Sigmoid colon (tissue), 6 donors: ENCODE measurements at regions not wholly inside any gene's neighbourhood (a gene's known extent, or its start where the extent isn't known, plus 50 kb on each side); places are given as distances from the start of the nearest gene placed in this dataset.

Source experiments
- DNase-seq: peaks from one replicate; pipeline ENCODE4 v3.0.0-alpha.2; 2019
- H3K27ac ChIP-seq, 4 donors: fragments of 200-600 bp; sonication (generic); one replicate each; pipeline ENCODE4 v1.5.1; 2016 to 2019; ENCODE audit warnings: mild to moderate bottlenecking in 1 of 4
- H3K27me3 ChIP-seq, 3 donors: fragments of 200-600 bp; sonication (generic); one replicate each; pipeline ENCODE4 v1.5.1; 2019; ENCODE audit warnings: mild to moderate bottlenecking in 1 of 3
- H3K36me3 ChIP-seq, 4 donors: fragments of 200-600 bp; sonication (generic); one replicate each; pipeline ENCODE4 v1.5.1; 2016 to 2019
- H3K4me1 ChIP-seq, 4 donors: fragments of 200-600 bp; sonication (generic); one replicate each; pipeline ENCODE4 v1.5.1; 2017 to 2019
- H3K4me3 ChIP-seq, 4 donors: fragments of 200-600 bp; sonication (generic); one replicate each; pipeline ENCODE4 v1.5.1; 2017 to 2019; ENCODE audit warnings: mild to moderate bottlenecking in 2 of 4, moderate library complexity in 1 of 4
- H3K9me3 ChIP-seq, 4 donors: fragments of 200-600 bp in 3 of 4; sonication (generic) in 3 of 4; one replicate each; pipeline versions ENCODE4 v1.5.1 to v1.6.1; 2013 to 2019
- CTCF ChIP-seq, 4 experiments: fragments of 450-650 bp in 3 of 4; fragments of 200-600 bp in 1 of 4; IDR thresholded peaks; one replicate each; pipeline ENCODE4 v1.5.1; 2016 to 2019; ENCODE audit warnings: antibody characterized with exemption in 4 of 4, mild to moderate bottlenecking in 3 of 4, moderate library complexity in 2 of 4
- EP300 ChIP-seq, 4 donors: sonication (generic); formaldehyde crosslinking; IDR thresholded peaks; one replicate each; pipeline ENCODE4 v1.6.1; 2017; ENCODE audit warnings: antibody characterized with exemption in 4 of 4
- POLR2A ChIP-seq, 2 donors: fragments of 450-650 bp; IDR thresholded peaks; one replicate each; pipeline ENCODE4 v1.6.1; 2016; ENCODE audit warnings: antibody characterized with exemption in 2 of 2, mild to moderate bottlenecking in 2 of 2, moderate library complexity in 2 of 2
- POLR2AphosphoS5 ChIP-seq, 4 donors: sonication (generic); formaldehyde crosslinking; IDR thresholded peaks; one replicate each; pipeline ENCODE4 v1.6.1; 2017; ENCODE audit warnings: antibody characterized with exemption in 4 of 4
- WGBS, 2 donors: extraction: QIAGEN DNeasy Blood & Tissue Kit; methylation state at CpG; one replicate each; pipeline ENCODE4 v1.1.7; 2013; 5-methylcytosine and 5-hydroxymethylcytosine counted together
- intact Hi-C: fragments of 100-400 bp; cut with DNase I; formaldehyde crosslinking; loops from one replicate; pipeline ENCODE4 v1.15.1; 2023
- donor health status: healthy with polysubstance abuse.
- donor health status: healthy.

- no peak overlapping the region for H3K27ac ChIP-seq
- no peaks in the 10 kb centered on the region for H3K27me3 ChIP-seq
- DNase-seq = no peak
- no peaks in the 10 kb centered on the region for H3K9me3 ChIP-seq
- no peak for TF ChIP-seq EP300 (IDR thresholded peaks at IDR 0.05)
- TF ChIP-seq POLR2A (IDR thresholded peaks at IDR 0.05) = no peak
- TF ChIP-seq POLR2AphosphoS5 (IDR thresholded peaks at IDR 0.05) = no peak
- TF ChIP-seq CTCF (IDR thresholded peaks at IDR 0.05) = no peak
- H3K4me1 ChIP-seq = peaks cover 0 to 6% (median 0%) of the 10 kb centered on the region in 4 donors
- H3K36me3 ChIP-seq = no peaks in the 10 kb centered on the region
- 7 to 21% methylated on average over 3 of the region's 3 CpGs for WGBS, 2 donors
- H3K4me3 ChIP-seq = no peak overlapping the region
- intact Hi-C loops = no loop called here
These were observed 225.9 kb upstream of the CST7 start for GRCh38 chr20:24723186-24723585.

- no peaks in the 10 kb centered on the region for H3K27me3 ChIP-seq
- no peak overlapping the region for H3K27ac ChIP-seq
- TF ChIP-seq CTCF (IDR thresholded peaks at IDR 0.05) (no peak), POLR2A (IDR thresholded peaks at IDR 0.05) (no peak), POLR2AphosphoS5 (IDR thresholded peaks at IDR 0.05) (no peak), EP300 (IDR thresholded peaks at IDR 0.05) (no peak)
- H3K36me3 ChIP-seq = no peaks in the 10 kb centered on the region
- intact Hi-C loops = no loop called here
- WGBS, 2 donors = 69 to 72% methylated on average over 13 of the region's 13 CpGs
- no peak for DNase-seq
- H3K4me1 ChIP-seq = no peaks in the 10 kb centered on the region
- no peak overlapping the region for H3K4me3 ChIP-seq
- H3K9me3 ChIP-seq = no peaks in the 10 kb centered on the region
These were observed 225.3 kb upstream of the CST7 start for GRCh38 chr20:24723647-24724352.

GRCh38 chr20:24724982-24725533 lies 224.0 kb upstream of the CST7 start:
- H3K4me1 ChIP-seq = no peaks in the 10 kb centered on the region
- no peaks in the 10 kb centered on the region for H3K9me3 ChIP-seq
- TF ChIP-seq POLR2AphosphoS5 (IDR thresholded peaks at IDR 0.05) = no peak
- no peak for TF ChIP-seq EP300 (IDR thresholded peaks at IDR 0.05)
- TF ChIP-seq POLR2A (IDR thresholded peaks at IDR 0.05) = no peak
- intact Hi-C loops = no loop called here
- DNase-seq = no peak
- no peak overlapping the region for H3K4me3 ChIP-seq
- no peaks in the 10 kb centered on the region for H3K36me3 ChIP-seq
- no peak overlapping the region for H3K27ac ChIP-seq
- H3K27me3 ChIP-seq = no peaks in the 10 kb centered on the region
- WGBS, 2 donors = 93 to 94% methylated on average over 5 of the region's 5 CpGs

GRCh38 chr20:24727795-24728194 lies 221.3 kb upstream of the CST7 start:
- no peak for DNase-seq
- no peaks in the 10 kb centered on the region for H3K9me3 ChIP-seq
- no peaks in the 10 kb centered on the region for H3K4me1 ChIP-seq
- no peaks in the 10 kb centered on the region for H3K36me3 ChIP-seq
- TF ChIP-seq POLR2AphosphoS5 (IDR thresholded peaks at IDR 0.05) = no peak
- TF ChIP-seq CTCF (IDR thresholded peaks at IDR 0.05) = no peak
- intact Hi-C loops = no loop called here
- H3K27me3 ChIP-seq = no peaks in the 10 kb centered on the region
- H3K4me3 ChIP-seq = no peak overlapping the region
- WGBS, 2 donors = 92 to 94% methylated on average over 1 of the region's 1 CpG
- H3K27ac ChIP-seq = no peak overlapping the region

- no peak for TF ChIP-seq CTCF (IDR thresholded peaks at IDR 0.05)
- TF ChIP-seq POLR2AphosphoS5 (IDR thresholded peaks at IDR 0.05) = no peak
- TF ChIP-seq POLR2A (IDR thresholded peaks at IDR 0.05) = no peak
- TF ChIP-seq EP300 (IDR thresholded peaks at IDR 0.05) = no peak
- H3K4me3 ChIP-seq = no peak overlapping the region
- 78 to 91% methylated on average over 17 of the region's 17 CpGs for WGBS, 2 donors
- no peaks in the 10 kb centered on the region for H3K4me1 ChIP-seq
- no peaks in the 10 kb centered on the region for H3K36me3 ChIP-seq
- H3K27ac ChIP-seq = no peak overlapping the region
- H3K9me3 ChIP-seq = no peaks in the 10 kb centered on the region
- H3K27me3 ChIP-seq = no peaks in the 10 kb centered on the region
- no peak for DNase-seq
- intact Hi-C loops = no loop called here
These were observed 219.0 kb upstream of the CST7 start for GRCh38 chr20:24729896-24730605.
